C4-2B (cell line): ENCODE measurements at regions not wholly inside any gene's neighbourhood (a gene's known extent, or its start where the extent isn't known, plus 50 kb on each side); places are given as distances from the start of the nearest gene placed in this dataset.

ENCODE experiments used
- ZFX ChIP-seq: fragments of 450-650 bp; IDR thresholded peaks from 2 replicates; pipeline ENCODE4 v1.6.1; 2017
- TF ChIP-seq, protein P1 (sequence below): fragments of 450-650 bp; conservative IDR thresholded peaks from 2 replicates; pipeline ENCODE4 v1.5.1; 2017; ENCODE audit warnings: mild to moderate bottlenecking

DNA sequence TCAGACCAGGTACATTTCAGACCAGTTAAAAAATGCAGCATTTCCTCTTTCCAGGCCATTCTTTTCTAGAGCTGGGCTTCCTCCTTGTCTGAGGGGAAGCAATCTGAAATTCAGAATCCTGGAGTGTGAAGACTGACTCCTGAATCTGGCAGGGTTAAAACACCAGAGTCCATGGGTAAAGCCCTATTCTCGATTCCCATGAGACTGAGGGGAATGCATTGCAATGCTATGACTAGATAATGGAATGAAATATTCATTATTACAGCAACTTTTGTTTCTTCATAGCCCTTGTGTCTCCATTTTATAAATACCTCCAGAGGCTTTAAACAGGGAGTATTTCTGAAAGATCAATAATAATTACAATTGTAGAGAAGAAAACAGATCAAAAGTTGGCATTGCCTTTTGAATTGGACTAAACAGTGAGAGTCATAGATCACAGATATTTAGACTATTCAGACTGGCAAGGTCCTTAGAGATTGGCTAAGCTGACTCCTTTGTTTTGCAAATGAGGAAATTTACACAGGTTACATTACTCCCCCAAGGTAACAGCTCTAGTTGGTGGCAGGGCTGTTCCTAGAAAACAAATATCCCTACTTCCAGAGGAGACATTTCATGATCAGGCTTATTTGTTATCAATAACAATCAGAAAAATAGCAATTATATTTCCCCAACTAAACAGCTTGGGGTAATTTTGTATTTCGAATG, 632.6 kb upstream of the KIRREL3 start:
- TF ChIP-seq, protein P1, sequence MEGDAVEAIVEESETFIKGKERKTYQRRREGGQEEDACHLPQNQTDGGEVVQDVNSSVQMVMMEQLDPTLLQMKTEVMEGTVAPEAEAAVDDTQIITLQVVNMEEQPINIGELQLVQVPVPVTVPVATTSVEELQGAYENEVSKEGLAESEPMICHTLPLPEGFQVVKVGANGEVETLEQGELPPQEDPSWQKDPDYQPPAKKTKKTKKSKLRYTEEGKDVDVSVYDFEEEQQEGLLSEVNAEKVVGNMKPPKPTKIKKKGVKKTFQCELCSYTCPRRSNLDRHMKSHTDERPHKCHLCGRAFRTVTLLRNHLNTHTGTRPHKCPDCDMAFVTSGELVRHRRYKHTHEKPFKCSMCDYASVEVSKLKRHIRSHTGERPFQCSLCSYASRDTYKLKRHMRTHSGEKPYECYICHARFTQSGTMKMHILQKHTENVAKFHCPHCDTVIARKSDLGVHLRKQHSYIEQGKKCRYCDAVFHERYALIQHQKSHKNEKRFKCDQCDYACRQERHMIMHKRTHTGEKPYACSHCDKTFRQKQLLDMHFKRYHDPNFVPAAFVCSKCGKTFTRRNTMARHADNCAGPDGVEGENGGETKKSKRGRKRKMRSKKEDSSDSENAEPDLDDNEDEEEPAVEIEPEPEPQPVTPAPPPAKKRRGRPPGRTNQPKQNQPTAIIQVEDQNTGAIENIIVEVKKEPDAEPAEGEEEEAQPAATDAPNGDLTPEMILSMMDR, result no peak
- TF ChIP-seq ZFX, result no peak
